ENCODE measurements at regions not wholly inside any gene's neighbourhood (a gene's known extent, or its start where the extent isn't known, plus 50 kb on each side); places are given as distances from the start of the nearest gene placed in this dataset.

DNA sequence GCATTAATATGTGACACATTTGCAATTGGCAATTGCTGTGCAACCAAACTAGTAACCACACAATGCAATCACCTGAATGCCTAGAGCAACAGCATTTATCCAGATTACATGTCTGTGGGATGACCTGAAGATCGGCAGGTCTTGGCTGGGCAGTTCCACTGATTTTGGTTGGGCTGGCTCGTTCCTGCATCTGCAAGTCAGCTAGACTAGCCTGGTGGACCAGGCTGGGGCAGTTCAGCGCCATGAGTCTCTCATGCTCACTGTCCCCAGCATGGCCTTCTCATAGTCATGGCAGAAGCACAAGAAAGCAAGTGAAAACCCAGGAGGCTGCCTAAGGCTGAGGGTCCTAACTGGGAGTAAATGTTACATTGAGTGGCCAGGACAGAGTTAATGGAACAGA lies 229.1 kb upstream of the TSHZ3 start:
- DNase-seq (ENCODE audit: low spot score in 2 of 2), result no peak
- no peaks in the 10 kb centered on the region for H3K36me3 ChIP-seq (replicated peaks)
- H3K4me3 ChIP-seq, result no peak overlapping the region
- in situ Hi-C loops (cut with MboI; ENCODE audit: low sequenced_read_pairs), result no loop called here
- no peaks in the 10 kb centered on the region for H3K4me1 ChIP-seq
- no peaks in the 10 kb centered on the region for H3K9me3 ChIP-seq
- no peaks in the 10 kb centered on the region for H3K27me3 ChIP-seq (ENCODE audit: low read depth)

DNA sequence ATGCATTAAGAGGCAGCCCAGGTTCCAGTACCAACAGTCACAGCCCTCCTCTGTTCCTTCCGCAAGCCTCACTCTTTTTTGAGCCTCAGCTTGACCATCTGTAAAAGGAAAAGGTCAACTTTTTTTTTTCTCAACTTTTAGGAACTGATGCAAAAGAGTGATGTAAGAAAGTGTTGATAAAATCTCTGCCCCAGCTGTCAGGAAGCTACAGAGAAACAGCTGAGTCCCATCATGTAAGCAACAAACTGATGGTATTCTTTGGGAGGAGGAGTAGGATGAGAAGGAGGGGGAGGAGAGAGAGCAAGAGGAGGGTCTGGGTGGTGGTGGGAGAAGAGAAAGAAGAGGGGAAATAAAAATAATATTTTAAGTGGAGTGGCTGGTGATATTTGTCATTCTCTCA lies 233.9 kb upstream of the TSHZ3 start:
- Histone ChIP-seq H3K27me3 (ENCODE audit: low read depth) (no peaks in the 10 kb centered on the region), H3K36me3 (replicated peaks) (no peaks in the 10 kb centered on the region), H3K4me3 (no peak overlapping the region), H3K9me3 (no peaks in the 10 kb centered on the region), H3K4me1 (no peaks in the 10 kb centered on the region)
- in situ Hi-C loops (cut with MboI; ENCODE audit: low sequenced_read_pairs), result no loop called here
- DNase-seq (ENCODE audit: low spot score in 2 of 2), result no peak

DNA sequence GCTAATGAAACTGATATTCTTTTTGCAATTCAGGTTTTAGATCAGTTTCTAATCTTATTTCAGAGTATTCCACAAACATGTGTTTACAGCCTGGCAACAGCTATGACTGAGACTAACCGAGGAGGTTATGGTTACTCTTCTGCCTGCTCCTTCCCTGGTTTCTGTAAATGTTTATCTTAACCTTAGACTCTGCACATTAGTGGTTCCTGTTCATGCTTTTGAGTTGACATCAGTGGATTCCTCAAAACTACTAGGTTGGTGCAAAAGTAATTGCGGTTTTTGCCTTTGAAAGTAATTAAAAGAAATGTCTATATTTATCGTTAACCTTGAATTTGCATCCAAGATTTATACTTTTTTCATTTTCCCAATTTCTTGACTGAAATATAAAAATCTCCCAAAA lies 237.0 kb upstream of the TSHZ3 start:
- Histone ChIP-seq H3K27me3 (ENCODE audit: low read depth) (no peaks in the 10 kb centered on the region), H3K36me3 (replicated peaks) (no peaks in the 10 kb centered on the region), H3K9me3 (no peaks in the 10 kb centered on the region), H3K4me3 (no peak overlapping the region), H3K4me1 (no peaks in the 10 kb centered on the region)
- in situ Hi-C loops (cut with MboI; ENCODE audit: low sequenced_read_pairs), result no loop called here
- DNase-seq (ENCODE audit: low spot score in 2 of 2), result no peak

- in situ Hi-C loops (cut with MboI; ENCODE audit: low sequenced_read_pairs), result no loop called here
- no peak for DNase-seq (ENCODE audit: low spot score in 2 of 2)
- H3K36me3 ChIP-seq (replicated peaks), result no peaks in the 10 kb centered on the region
- no peaks in the 10 kb centered on the region for H3K4me1 ChIP-seq
- no peaks in the 10 kb centered on the region for H3K9me3 ChIP-seq
- no peak overlapping the region for H3K4me3 ChIP-seq
- no peaks in the 10 kb centered on the region for H3K27me3 ChIP-seq (ENCODE audit: low read depth)
These were observed 239.9 kb upstream of the TSHZ3 start for GRCh38 chr19:31589109-31589508.

DNA sequence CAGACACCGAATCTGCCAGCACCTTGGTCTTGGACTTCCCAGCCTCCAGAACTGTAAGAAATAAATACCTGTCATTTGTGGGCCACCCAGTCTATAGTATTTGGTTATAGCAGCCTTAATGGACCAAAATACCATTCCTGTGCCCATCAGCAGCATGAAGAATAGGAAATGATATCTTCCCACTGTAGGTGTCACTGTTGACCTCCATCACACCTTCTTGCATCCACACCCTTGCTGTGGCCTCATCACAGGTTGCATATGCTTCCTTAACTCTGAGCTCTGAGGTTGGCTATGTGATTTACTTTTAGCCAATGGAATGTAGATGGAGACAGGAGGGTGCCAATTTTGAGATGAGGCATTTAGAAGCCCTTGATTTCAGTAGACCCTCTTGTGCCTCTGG lies 242.0 kb upstream of the TSHZ3 start:
- DNase-seq (ENCODE audit: low spot score in 2 of 2), result no peak
- Histone ChIP-seq H3K36me3 (replicated peaks) (no peaks in the 10 kb centered on the region), H3K9me3 (no peaks in the 10 kb centered on the region), H3K4me1 (no peaks in the 10 kb centered on the region), H3K4me3 (no peak overlapping the region), H3K27me3 (ENCODE audit: low read depth) (no peaks in the 10 kb centered on the region)
- in situ Hi-C loops (cut with MboI; ENCODE audit: low sequenced_read_pairs), result no loop called here

DNA sequence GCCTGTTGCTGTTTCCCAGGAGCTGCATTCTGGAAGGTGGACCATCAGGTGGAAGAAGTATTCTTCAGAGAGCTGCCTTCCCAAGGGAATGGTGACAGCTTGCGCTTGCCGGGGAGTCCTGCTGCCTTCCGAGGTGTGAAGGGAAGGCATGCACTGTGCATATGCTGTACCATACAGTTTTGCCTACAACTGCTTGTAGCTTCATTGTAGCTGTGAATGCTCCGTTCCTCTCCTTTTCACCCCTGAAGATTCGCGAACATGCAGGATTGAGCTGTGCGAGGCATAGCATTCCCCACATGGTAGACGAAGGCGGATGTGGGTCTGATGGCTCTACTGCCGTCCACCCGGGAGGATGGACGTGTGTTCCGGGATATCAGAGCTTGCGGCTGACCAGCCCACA lies 243.2 kb upstream of the TSHZ3 start:
- Histone ChIP-seq H3K4me3 (no peak overlapping the region), H3K4me1 (no peaks in the 10 kb centered on the region), H3K36me3 (replicated peaks) (no peaks in the 10 kb centered on the region), H3K9me3 (no peaks in the 10 kb centered on the region), H3K27me3 (ENCODE audit: low read depth) (no peaks in the 10 kb centered on the region)
- in situ Hi-C loops (cut with MboI; ENCODE audit: low sequenced_read_pairs), result no loop called here
- no peak for DNase-seq (ENCODE audit: low spot score in 2 of 2)

- H3K27me3 ChIP-seq (ENCODE audit: low read depth), result no peaks in the 10 kb centered on the region
- H3K4me1 ChIP-seq, result no peaks in the 10 kb centered on the region
- H3K36me3 ChIP-seq (replicated peaks), result no peaks in the 10 kb centered on the region
- H3K4me3 ChIP-seq, result no peak overlapping the region
- H3K9me3 ChIP-seq, result no peaks in the 10 kb centered on the region
- in situ Hi-C loops (cut with MboI; ENCODE audit: low sequenced_read_pairs), result no loop called here
- DNase-seq (ENCODE audit: low spot score in 2 of 2), result no peak
These were observed 245.5 kb upstream of the TSHZ3 start for GRCh38 chr19:31594701-31595100.

- H3K4me1 ChIP-seq, result no peaks in the 10 kb centered on the region
- H3K36me3 ChIP-seq (replicated peaks), result no peaks in the 10 kb centered on the region
- DNase-seq (ENCODE audit: low spot score in 2 of 2), result no peak
- in situ Hi-C loops (cut with MboI; ENCODE audit: low sequenced_read_pairs), result no loop called here
- no peak overlapping the region for H3K4me3 ChIP-seq
- H3K27me3 ChIP-seq (ENCODE audit: low read depth), result no peaks in the 10 kb centered on the region
- no peaks in the 10 kb centered on the region for H3K9me3 ChIP-seq
These were observed 246.3 kb upstream of the TSHZ3 start for GRCh38 chr19:31595521-31595920.

GRCh38 chr19:31596751-31597150 lies 247.5 kb upstream of the TSHZ3 start:
- H3K4me1 ChIP-seq, result no peaks in the 10 kb centered on the region
- in situ Hi-C loops (cut with MboI; ENCODE audit: low sequenced_read_pairs), result no loop called here

DNA sequence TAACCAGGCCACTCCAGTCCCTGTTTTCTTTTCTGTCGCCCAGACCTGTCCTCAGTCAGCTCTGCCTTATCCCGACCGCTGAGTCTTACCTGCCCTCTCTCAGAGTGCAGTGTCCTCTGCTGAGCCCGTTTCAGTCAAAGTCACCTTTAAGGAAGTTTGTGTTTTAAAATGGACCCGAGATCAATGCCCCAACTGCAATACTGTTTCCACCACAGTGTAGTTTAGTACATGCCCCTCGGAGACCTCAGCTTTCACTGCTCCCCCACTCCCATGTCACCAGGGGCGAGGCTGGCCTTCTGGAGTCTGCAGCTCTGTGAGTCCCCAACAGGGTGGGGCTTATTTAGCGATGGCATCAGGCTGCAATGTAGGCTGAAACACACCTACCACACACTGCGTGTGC lies 248.4 kb upstream of the TSHZ3 start:
- Histone ChIP-seq H3K9me3 (no peaks in the 10 kb centered on the region), H3K36me3 (replicated peaks) (no peaks in the 10 kb centered on the region), H3K4me3 (no peak overlapping the region), H3K27me3 (ENCODE audit: low read depth) (no peaks in the 10 kb centered on the region), H3K4me1 (no peaks in the 10 kb centered on the region)
- in situ Hi-C loops (cut with MboI; ENCODE audit: low sequenced_read_pairs), result no loop called here
- DNase-seq (ENCODE audit: low spot score in 2 of 2), result no peak

More at GRCh38 chr19:31596751-31597150, 247.5 kb upstream of the TSHZ3 start:
- Histone ChIP-seq H3K36me3 (replicated peaks) (no peaks in the 10 kb centered on the region), H3K27me3 (ENCODE audit: low read depth) (no peaks in the 10 kb centered on the region), H3K4me3 (no peak overlapping the region), H3K9me3 (no peaks in the 10 kb centered on the region)
- DNase-seq (ENCODE audit: low spot score in 2 of 2), result no peak

DNA sequence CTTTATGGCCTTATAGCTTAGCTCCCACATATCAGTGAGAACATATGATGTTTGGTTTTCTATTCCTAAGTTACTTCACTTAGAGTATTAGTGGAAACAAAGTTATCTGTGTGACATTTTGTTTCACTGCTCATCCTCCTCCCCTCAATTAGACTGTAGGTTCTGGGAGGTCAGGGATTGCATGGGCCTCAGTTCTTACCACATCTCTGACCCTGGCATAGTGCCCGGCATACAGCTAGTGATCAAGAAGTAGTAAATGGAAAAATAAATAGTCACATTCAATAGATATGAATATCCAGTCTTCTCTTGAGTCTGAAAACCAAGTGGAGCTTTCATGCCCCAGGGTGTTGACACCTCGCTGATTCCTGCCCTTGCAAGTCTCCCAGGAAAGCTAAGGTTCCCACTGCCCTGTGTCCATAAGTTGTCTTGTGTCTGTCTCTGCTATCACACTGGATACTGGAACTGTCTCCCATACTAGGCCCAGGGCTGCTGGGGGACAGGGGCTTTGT lies 249.5 kb upstream of the TSHZ3 start:
- in situ Hi-C loops (cut with MboI; ENCODE audit: low sequenced_read_pairs), result no loop called here
- H3K36me3 ChIP-seq (replicated peaks), result no peaks in the 10 kb centered on the region
- no peaks in the 10 kb centered on the region for H3K4me1 ChIP-seq
- no peak for DNase-seq (ENCODE audit: low spot score in 2 of 2)
- H3K4me3 ChIP-seq, result no peak overlapping the region
- no peaks in the 10 kb centered on the region for H3K9me3 ChIP-seq
- no peaks in the 10 kb centered on the region for H3K27me3 ChIP-seq (ENCODE audit: low read depth)

- no peaks in the 10 kb centered on the region for H3K36me3 ChIP-seq (replicated peaks)
- no peak for DNase-seq (ENCODE audit: low spot score in 2 of 2)
These were observed 251.6 kb upstream of the TSHZ3 start for GRCh38 chr19:31600731-31601295.

GRCh38 chr19:31601855-31602254 lies 252.6 kb upstream of the TSHZ3 start:
- in situ Hi-C loops (cut with MboI; ENCODE audit: low sequenced_read_pairs), result no loop called here
- no peaks in the 10 kb centered on the region for H3K4me1 ChIP-seq
- DNase-seq (ENCODE audit: low spot score in 2 of 2), result no peak
- no peak overlapping the region for H3K4me3 ChIP-seq
- no peaks in the 10 kb centered on the region for H3K9me3 ChIP-seq
- H3K36me3 ChIP-seq (replicated peaks), result no peaks in the 10 kb centered on the region
- H3K27me3 ChIP-seq (ENCODE audit: low read depth), result no peaks in the 10 kb centered on the region

More at GRCh38 chr19:31600731-31601295, 251.6 kb upstream of the TSHZ3 start:
- no peaks in the 10 kb centered on the region for H3K9me3 ChIP-seq
- no peaks in the 10 kb centered on the region for H3K27me3 ChIP-seq (ENCODE audit: low read depth)
- H3K4me3 ChIP-seq, result no peak overlapping the region
- in situ Hi-C loops (cut with MboI; ENCODE audit: low sequenced_read_pairs), result no loop called here
- H3K4me1 ChIP-seq, result no peaks in the 10 kb centered on the region

DNA sequence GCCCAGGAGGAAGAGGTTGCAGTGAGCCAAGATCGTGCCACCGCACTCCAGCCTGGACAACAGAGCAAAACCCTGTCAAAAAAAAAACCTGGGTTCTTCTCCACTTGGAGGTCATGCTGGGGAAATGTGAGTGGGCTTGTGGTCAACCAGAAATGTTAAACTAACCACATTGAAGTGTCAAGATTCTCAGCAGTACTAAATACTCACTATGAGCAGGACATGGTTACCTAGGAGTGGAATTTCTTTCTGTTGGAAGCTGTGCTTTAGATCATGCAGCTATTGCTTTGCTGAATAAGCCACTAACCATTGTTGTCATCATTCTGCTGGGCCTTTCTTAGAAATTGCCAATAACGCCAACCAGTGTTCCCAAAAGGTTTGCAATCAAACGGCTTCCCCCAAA lies 253.3 kb upstream of the TSHZ3 start:
- in situ Hi-C loops (cut with MboI; ENCODE audit: low sequenced_read_pairs), result no loop called here

DNA sequence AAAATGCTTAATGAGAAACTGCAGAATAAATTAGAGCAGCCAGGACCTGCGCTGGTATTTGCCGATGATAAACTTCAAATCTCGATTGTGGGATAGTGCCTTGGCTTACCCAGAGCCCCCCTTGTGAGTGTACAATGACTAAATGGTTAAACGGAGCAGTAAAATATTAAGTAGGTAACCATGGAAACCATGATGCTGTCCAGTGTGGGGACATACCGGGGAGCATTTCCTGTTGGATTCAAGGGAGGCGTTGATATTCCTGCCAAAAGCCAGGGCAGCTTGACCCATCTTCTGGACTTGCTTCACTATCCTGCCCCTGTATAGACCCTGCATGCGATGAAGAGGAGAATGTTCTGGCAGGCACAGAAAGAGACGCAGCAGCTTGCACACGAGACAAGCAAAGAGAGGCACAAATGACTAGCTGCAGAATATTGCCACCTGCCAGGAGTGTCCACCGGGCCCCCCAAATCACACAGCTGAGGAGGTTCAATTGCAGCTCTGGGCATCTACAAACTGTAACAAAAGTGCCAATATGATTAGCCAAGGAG lies 255.3 kb upstream of the TSHZ3 start:
- Histone ChIP-seq H3K27me3 (ENCODE audit: low read depth) (no peaks in the 10 kb centered on the region), H3K4me1 (no peaks in the 10 kb centered on the region), H3K36me3 (replicated peaks) (no peaks in the 10 kb centered on the region), H3K4me3 (no peak overlapping the region), H3K9me3 (no peaks in the 10 kb centered on the region)
- DNase-seq (ENCODE audit: low spot score in 2 of 2), result no peak
- in situ Hi-C loops (cut with MboI; ENCODE audit: low sequenced_read_pairs), result no loop called here

More for the DNA sequence above, 253.3 kb upstream of the TSHZ3 start:
- H3K4me3 ChIP-seq, result no peak overlapping the region
- no peaks in the 10 kb centered on the region for H3K4me1 ChIP-seq
- no peaks in the 10 kb centered on the region for H3K9me3 ChIP-seq
- no peak for DNase-seq (ENCODE audit: low spot score in 2 of 2)
- no peaks in the 10 kb centered on the region for H3K27me3 ChIP-seq (ENCODE audit: low read depth)
- H3K36me3 ChIP-seq (replicated peaks), result no peaks in the 10 kb centered on the region
